Endothelial cell (in vitro differentiated cells): ENCODE measurements at regions not wholly inside any gene's neighbourhood (a gene's known extent, or its start where the extent isn't known, plus 50 kb on each side); places are given as distances from the start of the nearest gene placed in this dataset.

Experiments used
- DNase-seq: peaks from one replicate; pipeline ENCODE4 v3.0.0; 2021; ENCODE audit warnings: low spot score
- H3K27ac Mint-ChIP-seq: one replicate; pipeline ENCODE4 v1.8.0; 2021; ENCODE audit warnings: mixed read lengths, inconsistent platforms; ENCODE audit not compliant: unreplicated experiment
- H3K27me3 Mint-ChIP-seq: one replicate; pipeline ENCODE4 v1.8.0; 2021; ENCODE audit warnings: mild to moderate bottlenecking, moderate library complexity, mixed read lengths, inconsistent platforms; ENCODE audit not compliant: unreplicated experiment
- H3K36me3 Mint-ChIP-seq: one replicate; pipeline ENCODE4 v1.8.0; 2021; ENCODE audit warnings: mild to moderate bottlenecking, low read depth, mixed read lengths, inconsistent platforms; ENCODE audit not compliant: unreplicated experiment
- H3K4me1 Mint-ChIP-seq: one replicate; pipeline ENCODE4 v1.8.0; 2021; ENCODE audit warnings: mild to moderate bottlenecking, mixed read lengths, inconsistent platforms; ENCODE audit not compliant: unreplicated experiment
- H3K4me3 Mint-ChIP-seq: one replicate; pipeline ENCODE4 v1.8.0; 2021; ENCODE audit warnings: mild to moderate bottlenecking, mixed read lengths, inconsistent platforms; ENCODE audit not compliant: unreplicated experiment
- H3K9me3 Mint-ChIP-seq: one replicate; pipeline ENCODE4 v1.8.0; 2021; ENCODE audit warnings: mixed read lengths, inconsistent platforms; ENCODE audit not compliant: unreplicated experiment
- TF ChIP-seq, protein P1 (sequence below): fragments of 200-600 bp; sonication (generic); IDR thresholded peaks from one replicate; pipeline ENCODE4 v1.5.0; 2021; ENCODE audit warnings: antibody characterized with exemption; ENCODE audit not compliant: unreplicated experiment

DNA sequence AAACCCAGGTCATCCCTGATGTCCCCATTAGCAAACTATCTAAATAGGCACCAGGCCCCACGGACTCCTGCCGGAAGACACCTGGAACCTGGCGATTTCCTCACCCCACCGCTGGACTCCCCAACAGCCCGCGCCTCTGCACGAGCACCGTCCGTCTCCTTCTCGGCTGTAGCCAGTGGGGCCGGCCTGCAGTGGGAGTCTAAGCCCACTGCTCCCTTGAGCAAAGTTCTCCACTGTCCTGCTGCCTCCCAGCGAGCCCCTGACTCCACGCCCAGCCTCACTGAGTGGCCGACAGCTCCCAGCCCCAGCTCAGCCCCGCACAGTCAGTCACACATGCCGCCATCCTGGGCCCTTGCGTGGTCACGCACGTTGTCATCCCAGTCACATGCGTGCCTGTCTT lies 211.3 kb upstream of the PPP2R2D start:
- TF ChIP-seq, protein P1, sequence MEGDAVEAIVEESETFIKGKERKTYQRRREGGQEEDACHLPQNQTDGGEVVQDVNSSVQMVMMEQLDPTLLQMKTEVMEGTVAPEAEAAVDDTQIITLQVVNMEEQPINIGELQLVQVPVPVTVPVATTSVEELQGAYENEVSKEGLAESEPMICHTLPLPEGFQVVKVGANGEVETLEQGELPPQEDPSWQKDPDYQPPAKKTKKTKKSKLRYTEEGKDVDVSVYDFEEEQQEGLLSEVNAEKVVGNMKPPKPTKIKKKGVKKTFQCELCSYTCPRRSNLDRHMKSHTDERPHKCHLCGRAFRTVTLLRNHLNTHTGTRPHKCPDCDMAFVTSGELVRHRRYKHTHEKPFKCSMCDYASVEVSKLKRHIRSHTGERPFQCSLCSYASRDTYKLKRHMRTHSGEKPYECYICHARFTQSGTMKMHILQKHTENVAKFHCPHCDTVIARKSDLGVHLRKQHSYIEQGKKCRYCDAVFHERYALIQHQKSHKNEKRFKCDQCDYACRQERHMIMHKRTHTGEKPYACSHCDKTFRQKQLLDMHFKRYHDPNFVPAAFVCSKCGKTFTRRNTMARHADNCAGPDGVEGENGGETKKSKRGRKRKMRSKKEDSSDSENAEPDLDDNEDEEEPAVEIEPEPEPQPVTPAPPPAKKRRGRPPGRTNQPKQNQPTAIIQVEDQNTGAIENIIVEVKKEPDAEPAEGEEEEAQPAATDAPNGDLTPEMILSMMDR: no peak
- H3K36me3 Mint-ChIP-seq: no peaks in the 10 kb centered on the region
- no peak overlapping the region for H3K4me3 Mint-ChIP-seq
- H3K27me3 Mint-ChIP-seq: peaks cover 17% of the 10 kb centered on the region
- H3K9me3 Mint-ChIP-seq: no peaks in the 10 kb centered on the region
- no peak overlapping the region for H3K27ac Mint-ChIP-seq
- no peak for DNase-seq
- no peaks in the 10 kb centered on the region for H3K4me1 Mint-ChIP-seq

DNA sequence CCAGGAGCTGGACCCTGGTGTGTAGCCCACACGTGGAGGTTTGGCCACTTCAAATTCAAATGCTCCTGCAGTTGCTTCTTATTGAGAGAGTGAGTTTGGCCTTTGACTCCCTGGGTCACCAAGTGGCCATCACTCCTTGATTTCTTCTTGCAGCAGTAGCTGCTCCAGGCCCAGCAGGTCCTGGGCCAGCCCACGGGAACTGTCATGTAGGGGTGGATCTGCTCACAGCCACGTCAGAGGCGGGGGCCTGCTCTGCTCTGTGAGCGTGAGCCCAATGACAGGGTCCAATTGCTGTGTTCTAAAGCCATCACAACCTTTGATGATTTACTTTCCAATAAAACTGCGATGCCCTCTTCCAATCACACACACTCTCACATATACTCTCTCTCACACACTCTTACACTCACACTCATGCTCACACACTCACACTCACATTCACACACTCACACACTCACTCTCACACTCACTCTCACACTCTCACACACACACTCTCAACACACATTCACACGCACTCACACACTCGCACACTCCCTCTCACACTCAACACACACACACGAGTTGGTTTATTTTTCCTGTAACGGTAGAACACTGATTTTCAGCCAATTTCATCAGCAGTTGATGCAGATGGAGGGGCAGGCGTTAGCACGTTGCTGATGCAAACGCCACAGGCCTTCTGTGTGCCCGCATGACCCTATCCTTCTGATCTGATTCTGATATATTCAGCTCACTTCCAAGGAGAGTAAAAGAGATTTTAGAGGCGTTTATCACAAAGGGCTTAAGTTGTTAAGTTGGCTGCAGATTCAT lies 210.7 kb upstream of the PPP2R2D start:
- Mint-ChIP-seq H3K4me3 (no peak overlapping the region), H3K27me3 (peaks cover 17% of the 10 kb centered on the region), H3K4me1 (no peaks in the 10 kb centered on the region), H3K27ac (no peak overlapping the region), H3K36me3 (no peaks in the 10 kb centered on the region), H3K9me3 (no peaks in the 10 kb centered on the region)
- DNase-seq: no peak
- TF ChIP-seq, protein P1: no peak

- peaks cover 5% of the 10 kb centered on the region for H3K4me1 Mint-ChIP-seq
- no peak overlapping the region for H3K4me3 Mint-ChIP-seq
- peaks cover 14% of the 10 kb centered on the region for H3K27me3 Mint-ChIP-seq
- H3K27ac Mint-ChIP-seq: no peak overlapping the region
- H3K9me3 Mint-ChIP-seq: no peaks in the 10 kb centered on the region
- TF ChIP-seq, protein P1: no peak
- no peaks in the 10 kb centered on the region for H3K36me3 Mint-ChIP-seq
- no peak for DNase-seq
Observed at GRCh38 chr10:131690805-131691239, 210.0 kb upstream of the PPP2R2D start.

GRCh38 chr10:131691481-131692090 lies 209.2 kb upstream of the PPP2R2D start:
- H3K27ac Mint-ChIP-seq: no peak overlapping the region
- peaks cover 14% of the 10 kb centered on the region for H3K27me3 Mint-ChIP-seq
- peaks cover 10% of the 10 kb centered on the region for H3K4me1 Mint-ChIP-seq
- no peaks in the 10 kb centered on the region for H3K9me3 Mint-ChIP-seq
- no peaks in the 10 kb centered on the region for H3K36me3 Mint-ChIP-seq
- no peak for DNase-seq
- TF ChIP-seq, protein P1: no peak
- no peak overlapping the region for H3K4me3 Mint-ChIP-seq

DNA sequence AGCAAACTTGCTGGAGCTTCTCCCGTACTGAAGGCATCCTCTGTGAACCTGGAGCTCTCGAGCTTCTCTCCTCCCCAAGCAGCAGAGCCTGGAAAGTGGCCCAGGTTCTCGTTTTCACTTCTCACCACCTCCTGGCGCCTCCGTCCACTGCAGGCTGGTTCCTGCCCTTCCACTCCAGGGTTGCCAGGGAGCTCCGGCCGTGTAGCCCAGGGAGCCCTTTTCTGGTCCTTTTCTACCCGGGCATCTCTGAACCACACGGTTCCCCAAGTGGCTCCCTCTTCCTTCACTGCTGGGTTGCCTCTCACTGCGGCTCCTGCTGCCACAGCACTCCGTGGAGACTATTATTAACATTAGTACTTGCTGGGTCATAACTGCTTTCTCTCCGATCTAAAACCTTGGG lies 208.6 kb upstream of the PPP2R2D start:
- DNase-seq: no peak
- H3K4me3 Mint-ChIP-seq: no peak overlapping the region
- H3K4me1 Mint-ChIP-seq: peaks cover 10% of the 10 kb centered on the region
- H3K27ac Mint-ChIP-seq: no peak overlapping the region
- no peaks in the 10 kb centered on the region for H3K36me3 Mint-ChIP-seq
- H3K9me3 Mint-ChIP-seq: no peaks in the 10 kb centered on the region
- TF ChIP-seq, protein P1: no peak
- H3K27me3 Mint-ChIP-seq: peaks cover 14% of the 10 kb centered on the region
